Neuronal stem cell (in vitro differentiated cells): ENCODE measurements at regions not wholly inside any gene's neighbourhood (a gene's known extent, or its start where the extent isn't known, plus 50 kb on each side); places are given as distances from the start of the nearest gene placed in this dataset.
A peak's percentile ranks its signal among the peaks of the same experiment; 100 is the strongest.

ENCODE experiments used
- DNase-seq: peaks from one replicate; pipeline ENCODE4 v3.0.0-alpha.2; 2013; ENCODE audit warnings: low spot score
- H2AFZ ChIP-seq: one replicate; pipeline ENCODE4 v1.6.1; 2013; ENCODE audit warnings: mild to moderate bottlenecking, low read length, inconsistent platforms
- H2AK5ac ChIP-seq: 2 replicates; pipeline ENCODE4 v1.6.1; 2013; ENCODE audit warnings: low read depth, mild to moderate bottlenecking, inconsistent platforms, low read length, moderate library complexity, mixed read lengths
- H2BK120ac ChIP-seq: 2 replicates; pipeline ENCODE4 v1.6.1; 2013; ENCODE audit warnings: low read depth, mild to moderate bottlenecking, inconsistent platforms, low read length, moderate library complexity, mixed read lengths
- H2BK12ac ChIP-seq: one replicate; pipeline ENCODE4 v1.6.1; 2013; ENCODE audit warnings: low read length, inconsistent platforms
- H2BK15ac ChIP-seq: 2 replicates; pipeline ENCODE4 v1.6.1; 2013; ENCODE audit warnings: mild to moderate bottlenecking, low read length, inconsistent platforms, mixed read lengths
- H2BK5ac ChIP-seq: one replicate; pipeline ENCODE4 v1.6.1; 2013; ENCODE audit warnings: inconsistent platforms, mild to moderate bottlenecking, low read length, moderate library complexity
- H3K14ac ChIP-seq: one replicate; pipeline ENCODE4 v1.6.1; 2013; ENCODE audit warnings: low read length, inconsistent platforms
- H3K18ac ChIP-seq: 2 replicates; pipeline ENCODE4 v1.6.1; 2013; ENCODE audit warnings: low read length, inconsistent platforms
- H3K23ac ChIP-seq: 2 replicates; pipeline ENCODE4 v1.6.1; 2013; ENCODE audit warnings: low read depth, mild to moderate bottlenecking, mixed read lengths, low read length, inconsistent platforms; ENCODE audit not compliant: poor library complexity
- H3K27ac ChIP-seq: replicated peaks from 3 replicates; pipeline ENCODE4 v1.5.1; 2013; ENCODE audit warnings: low read length, inconsistent platforms
- H3K27me3 ChIP-seq, 3 experiments: 2 replicates each; pipeline ENCODE4 v1.6.1; 2013; ENCODE audit warnings: low read length in 3 of 3, mild to moderate bottlenecking in 2 of 3, inconsistent platforms in 1 of 3, low read depth in 1 of 3, mixed read lengths in 1 of 3, moderate library complexity in 1 of 3; ENCODE audit not compliant: control insufficient read depth in 3 of 3, insufficient read depth in 3 of 3
- H3K36me3 ChIP-seq, 2 donors: replicated peaks in 1 of 2; 2 replicates each; pipeline ENCODE4 v1.6.1; 2013; ENCODE audit warnings: low read length in 2 of 2; ENCODE audit not compliant: control insufficient read depth in 2 of 2, insufficient read depth in 2 of 2
- H3K4ac ChIP-seq: 2 replicates; pipeline ENCODE4 v1.6.1; 2013; ENCODE audit warnings: inconsistent platforms, mild to moderate bottlenecking, low read length, moderate library complexity
- H3K4me1 ChIP-seq, 2 donors: 1 replicate in 1 of 2; 2 replicates in 1 of 2; pipeline ENCODE4 v1.6.1; 2013; ENCODE audit warnings: low read length in 2 of 2, low read depth in 1 of 2; ENCODE audit not compliant: control insufficient read depth in 2 of 2, insufficient read depth in 1 of 2
- H3K4me2 ChIP-seq: one replicate; pipeline ENCODE4 v1.6.1; 2013; ENCODE audit warnings: mild to moderate bottlenecking, low read length, inconsistent platforms; ENCODE audit not compliant: insufficient read depth, poor library complexity, severe bottlenecking
- H3K4me3 ChIP-seq, 2 donors: 2 replicates each; pipeline ENCODE4 v1.5.1; 2013; ENCODE audit warnings: low read length in 2 of 2, mild to moderate bottlenecking in 2 of 2, inconsistent platforms in 1 of 2, moderate library complexity in 1 of 2
- H3K79me1 ChIP-seq: one replicate; pipeline ENCODE4 v1.6.1; 2013; ENCODE audit warnings: low read depth, mild to moderate bottlenecking, inconsistent platforms, low read length, moderate library complexity
- H3K9ac ChIP-seq: one replicate; pipeline ENCODE4 v1.6.1; 2013; ENCODE audit warnings: mild to moderate bottlenecking, low read depth, low read length, inconsistent platforms; ENCODE audit not compliant: poor library complexity
- H3K9me3 ChIP-seq, 2 donors: replicated peaks in 1 of 2; 2 replicates each; pipeline versions ENCODE3 to v1.6.1; 2013; ENCODE audit warnings: low read length in 2 of 2, mild to moderate bottlenecking in 2 of 2, inconsistent platforms in 1 of 2, low read depth in 1 of 2, mixed read lengths in 1 of 2, moderate library complexity in 1 of 2; ENCODE audit not compliant: control insufficient read depth in 2 of 2, insufficient read depth in 1 of 2
- H4K8ac ChIP-seq: one replicate; pipeline ENCODE4 v1.6.1; 2013; ENCODE audit warnings: low read depth, mild to moderate bottlenecking, inconsistent platforms, low read length, moderate library complexity
- H4K91ac ChIP-seq: one replicate; pipeline ENCODE4 v1.6.1; 2013; ENCODE audit warnings: low read length, low read depth, mild to moderate bottlenecking, inconsistent platforms; ENCODE audit not compliant: poor library complexity
- WGBS, 2 donors: extraction: QIAGEN DNeasy Blood & Tissue Kit; methylation state at CpG; one replicate each; pipeline ENCODE4 v1.1.7; 2013; ENCODE audit warnings: missing lambda C conversion rate in 2 of 2, mixed read lengths in 1 of 2; ENCODE audit not compliant: insufficient read length in 2 of 2, insufficient replicate concordance in 1 of 2; ENCODE audit errors: extremely low coverage in 2 of 2; 5-methylcytosine and 5-hydroxymethylcytosine counted together

- Histone ChIP-seq H3K4me1 (no peaks in the 10 kb centered on the region), H3K4ac (no peak overlapping the region), H3K9me3 (peaks cover 0 to 2% of the 10 kb centered on the region in 2 donors), H3K4me2 (no peak overlapping the region), H3K27me3 (no peaks in the 10 kb centered on the region), H3K36me3 (no peaks in the 10 kb centered on the region), H2BK5ac (no peak overlapping the region), H4K8ac (peak overlapping the region; percentile 65), H2BK120ac (no peak overlapping the region), H3K9ac (no peak overlapping the region), H2BK15ac (no peak overlapping the region), H2AFZ (no peak overlapping the region), H3K79me1 (no peaks in the 10 kb centered on the region), H4K91ac (no peak overlapping the region), H3K27ac (no peak overlapping the region), H2BK12ac (no peak overlapping the region), H3K14ac (no peak overlapping the region), H2AK5ac (no peak overlapping the region), H3K23ac (no peak overlapping the region), H3K4me3 (no peak overlapping the region), H3K18ac (no peak overlapping the region)
- no peak for DNase-seq
- WGBS, 2 donors = no CpG with 5 or more reads among the region's 10 CpGs
Measured at GRCh38 chr5:104372376-104372775, 809.8 kb upstream of the NUDT12 start.

- Histone ChIP-seq H3K23ac (no peak overlapping the region), H3K4ac (no peak overlapping the region), H4K8ac (no peak overlapping the region), H3K4me1 (no peaks in the 10 kb centered on the region), H2BK120ac (no peak overlapping the region), H3K18ac (no peak overlapping the region), H2AFZ (no peak overlapping the region), H3K9ac (no peak overlapping the region), H3K4me3 (no peak overlapping the region), H3K27me3 (no peaks in the 10 kb centered on the region), H2BK5ac (no peak overlapping the region), H3K14ac (no peak overlapping the region), H3K9me3 (peaks cover 0 to 2% of the 10 kb centered on the region in 2 donors), H2AK5ac (no peak overlapping the region), H2BK12ac (no peak overlapping the region), H2BK15ac (no peak overlapping the region), H4K91ac (no peak overlapping the region), H3K79me1 (no peaks in the 10 kb centered on the region), H3K4me2 (no peak overlapping the region), H3K36me3 (no peaks in the 10 kb centered on the region), H3K27ac (no peak overlapping the region)
- DNase-seq = no peak
- WGBS, 2 donors = no CpG with 5 or more reads among the region's 1 CpG
Measured at GRCh38 chr5:104370523-104370922, 807.9 kb upstream of the NUDT12 start.

- Histone ChIP-seq H2BK120ac (no peak overlapping the region), H3K36me3 (no peaks in the 10 kb centered on the region), H3K4me1 (no peaks in the 10 kb centered on the region), H2BK12ac (no peak overlapping the region), H3K79me1 (no peaks in the 10 kb centered on the region), H3K23ac (no peak overlapping the region), H3K4me3 (no peak overlapping the region), H2AFZ (no peak overlapping the region), H3K4ac (no peak overlapping the region), H3K27me3 (no peaks in the 10 kb centered on the region), H2BK15ac (no peak overlapping the region), H4K91ac (no peak overlapping the region), H3K18ac (no peak overlapping the region), H3K9ac (no peak overlapping the region), H3K27ac (no peak overlapping the region), H4K8ac (no peak overlapping the region), H2BK5ac (no peak overlapping the region), H3K4me2 (no peak overlapping the region), H3K14ac (no peak overlapping the region), H3K9me3 (peaks cover 0 to 2% of the 10 kb centered on the region in 2 donors), H2AK5ac (no peak overlapping the region)
- DNase-seq = no peak
Measured at GRCh38 chr5:104367978-104368377, 805.4 kb upstream of the NUDT12 start.

- no peak overlapping the region for H3K4me3 ChIP-seq
- H3K4me1 ChIP-seq = no peaks in the 10 kb centered on the region
- no peak overlapping the region for H3K4ac ChIP-seq
- no peak overlapping the region for H3K18ac ChIP-seq
- H2BK120ac ChIP-seq = no peak overlapping the region
- no peak overlapping the region for H4K91ac ChIP-seq
- H3K36me3 ChIP-seq = no peaks in the 10 kb centered on the region
- H2BK12ac ChIP-seq = no peak overlapping the region
- H3K27ac ChIP-seq = no peak overlapping the region
- H3K14ac ChIP-seq = no peak overlapping the region
- H3K9ac ChIP-seq = no peak overlapping the region
- WGBS, 2 donors = no CpG with 5 or more reads among the region's 3 CpGs
- no peaks in the 10 kb centered on the region for H3K79me1 ChIP-seq
- no peak overlapping the region for H2AFZ ChIP-seq
- no peak overlapping the region for H2AK5ac ChIP-seq
- no peak overlapping the region for H4K8ac ChIP-seq
- no peak overlapping the region for H3K4me2 ChIP-seq
- no peak for DNase-seq
- H3K9me3 ChIP-seq = peaks cover 0 to 2% of the 10 kb centered on the region in 2 donors
- H2BK5ac ChIP-seq = no peak overlapping the region
- no peaks in the 10 kb centered on the region for H3K27me3 ChIP-seq
- H3K23ac ChIP-seq = no peak overlapping the region
- H2BK15ac ChIP-seq = no peak overlapping the region
Measured at GRCh38 chr5:104363567-104363966, 801.0 kb upstream of the NUDT12 start.
